ENCODE measurements at regions not wholly inside any gene's neighbourhood (a gene's known extent, or its start where the extent isn't known, plus 50 kb on each side); places are given as distances from the start of the nearest gene placed in this dataset.

DNA sequence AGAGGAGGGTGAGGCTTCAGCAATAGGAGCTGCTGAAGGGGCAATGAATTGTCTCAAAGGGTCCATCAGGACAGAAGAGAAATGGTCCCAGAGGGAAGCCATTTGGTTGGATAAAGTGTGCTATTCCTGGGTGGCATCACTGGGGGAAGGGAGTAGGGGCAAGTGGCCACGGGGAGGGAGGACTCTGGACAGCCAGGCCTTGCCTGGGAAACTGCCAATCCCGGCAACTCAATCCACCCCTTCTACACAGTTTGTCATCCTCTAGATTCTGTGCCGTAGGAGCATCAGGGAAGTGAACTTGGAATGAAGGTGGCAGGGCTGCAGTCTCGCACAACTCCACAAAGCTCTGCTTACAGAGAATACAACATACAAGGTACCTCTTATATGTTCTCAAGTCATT, 59.5 kb upstream of the RIPOR2 start (continued):
- no peak for TF ChIP-seq HNF4A (conservative IDR thresholded peaks at IDR 0.05)
- TF ChIP-seq SP1 (IDR thresholded peaks at IDR 0.05), result no peak
- TF ChIP-seq, protein P1, sequence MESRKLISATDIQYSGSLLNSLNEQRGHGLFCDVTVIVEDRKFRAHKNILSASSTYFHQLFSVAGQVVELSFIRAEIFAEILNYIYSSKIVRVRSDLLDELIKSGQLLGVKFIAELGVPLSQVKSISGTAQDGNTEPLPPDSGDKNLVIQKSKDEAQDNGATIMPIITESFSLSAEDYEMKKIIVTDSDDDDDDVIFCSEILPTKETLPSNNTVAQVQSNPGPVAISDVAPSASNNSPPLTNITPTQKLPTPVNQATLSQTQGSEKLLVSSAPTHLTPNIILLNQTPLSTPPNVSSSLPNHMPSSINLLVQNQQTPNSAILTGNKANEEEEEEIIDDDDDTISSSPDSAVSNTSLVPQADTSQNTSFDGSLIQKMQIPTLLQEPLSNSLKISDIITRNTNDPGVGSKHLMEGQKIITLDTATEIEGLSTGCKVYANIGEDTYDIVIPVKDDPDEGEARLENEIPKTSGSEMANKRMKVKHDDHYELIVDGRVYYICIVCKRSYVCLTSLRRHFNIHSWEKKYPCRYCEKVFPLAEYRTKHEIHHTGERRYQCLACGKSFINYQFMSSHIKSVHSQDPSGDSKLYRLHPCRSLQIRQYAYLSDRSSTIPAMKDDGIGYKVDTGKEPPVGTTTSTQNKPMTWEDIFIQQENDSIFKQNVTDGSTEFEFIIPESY (IDR thresholded peaks at IDR 0.05), result no peak
- no peak for TF ChIP-seq RXRA (IDR thresholded peaks at IDR 0.05)
- no peak for TF ChIP-seq HNF4G (IDR thresholded peaks at IDR 0.05)
- TF ChIP-seq, protein P2, sequence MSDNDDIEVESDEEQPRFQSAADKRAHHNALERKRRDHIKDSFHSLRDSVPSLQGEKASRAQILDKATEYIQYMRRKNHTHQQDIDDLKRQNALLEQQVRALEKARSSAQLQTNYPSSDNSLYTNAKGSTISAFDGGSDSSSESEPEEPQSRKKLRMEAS (IDR thresholded peaks at IDR 0.05), result no peak

DNA sequence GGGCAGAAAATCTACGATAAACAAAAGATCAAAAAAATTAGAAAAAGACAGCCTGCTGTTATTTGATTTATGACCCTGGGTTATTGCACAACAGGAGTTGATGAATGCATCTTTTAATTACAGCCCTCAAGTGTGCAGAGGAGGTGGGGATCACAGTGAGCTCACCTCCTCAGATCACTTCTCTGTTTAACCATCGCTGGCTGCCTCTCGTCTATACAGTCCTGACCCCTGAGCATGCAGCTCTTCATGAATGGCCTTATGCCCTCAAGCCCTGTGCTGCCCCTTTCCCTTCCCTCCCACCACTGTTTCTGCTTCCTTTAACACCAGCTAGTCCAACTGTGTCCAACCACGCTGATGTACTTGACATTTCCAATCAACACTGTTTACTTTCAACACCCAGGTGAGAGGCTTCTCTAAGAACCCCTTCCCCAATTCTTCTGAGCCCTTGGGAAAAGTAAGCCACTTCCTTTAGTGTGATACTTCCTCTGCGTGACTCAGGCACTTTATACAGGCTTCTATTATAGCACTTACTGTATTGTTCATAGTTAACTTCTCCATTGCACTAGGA, 60.6 kb upstream of the RIPOR2 start:
- H3K36me3 ChIP-seq (ENCODE audit: control insufficient read depth in 4 of 4, insufficient read depth in 3 of 4, low read depth in 1 of 4, low read length in 3 of 4), result no peaks in the 10 kb centered on the region
- H3K27me3 ChIP-seq (ENCODE audit: control insufficient read depth in 4 of 4, insufficient read depth in 4 of 4, low read length in 3 of 4), result no peaks in the 10 kb centered on the region
- no peaks in the 10 kb centered on the region for H3K9me3 ChIP-seq (ENCODE audit: control insufficient read depth in 4 of 4, low read length in 3 of 4)
- no peaks in the 10 kb centered on the region for H3K4me1 ChIP-seq (ENCODE audit: control insufficient read depth in 4 of 4, insufficient read depth in 4 of 4, low read length in 3 of 4)
- TF ChIP-seq EGR1 (IDR thresholded peaks at IDR 0.05; ENCODE audit: low read depth in 2 of 2), result no peak
- no peak for TF ChIP-seq RXRA (IDR thresholded peaks at IDR 0.05)
- TF ChIP-seq, protein P3, sequence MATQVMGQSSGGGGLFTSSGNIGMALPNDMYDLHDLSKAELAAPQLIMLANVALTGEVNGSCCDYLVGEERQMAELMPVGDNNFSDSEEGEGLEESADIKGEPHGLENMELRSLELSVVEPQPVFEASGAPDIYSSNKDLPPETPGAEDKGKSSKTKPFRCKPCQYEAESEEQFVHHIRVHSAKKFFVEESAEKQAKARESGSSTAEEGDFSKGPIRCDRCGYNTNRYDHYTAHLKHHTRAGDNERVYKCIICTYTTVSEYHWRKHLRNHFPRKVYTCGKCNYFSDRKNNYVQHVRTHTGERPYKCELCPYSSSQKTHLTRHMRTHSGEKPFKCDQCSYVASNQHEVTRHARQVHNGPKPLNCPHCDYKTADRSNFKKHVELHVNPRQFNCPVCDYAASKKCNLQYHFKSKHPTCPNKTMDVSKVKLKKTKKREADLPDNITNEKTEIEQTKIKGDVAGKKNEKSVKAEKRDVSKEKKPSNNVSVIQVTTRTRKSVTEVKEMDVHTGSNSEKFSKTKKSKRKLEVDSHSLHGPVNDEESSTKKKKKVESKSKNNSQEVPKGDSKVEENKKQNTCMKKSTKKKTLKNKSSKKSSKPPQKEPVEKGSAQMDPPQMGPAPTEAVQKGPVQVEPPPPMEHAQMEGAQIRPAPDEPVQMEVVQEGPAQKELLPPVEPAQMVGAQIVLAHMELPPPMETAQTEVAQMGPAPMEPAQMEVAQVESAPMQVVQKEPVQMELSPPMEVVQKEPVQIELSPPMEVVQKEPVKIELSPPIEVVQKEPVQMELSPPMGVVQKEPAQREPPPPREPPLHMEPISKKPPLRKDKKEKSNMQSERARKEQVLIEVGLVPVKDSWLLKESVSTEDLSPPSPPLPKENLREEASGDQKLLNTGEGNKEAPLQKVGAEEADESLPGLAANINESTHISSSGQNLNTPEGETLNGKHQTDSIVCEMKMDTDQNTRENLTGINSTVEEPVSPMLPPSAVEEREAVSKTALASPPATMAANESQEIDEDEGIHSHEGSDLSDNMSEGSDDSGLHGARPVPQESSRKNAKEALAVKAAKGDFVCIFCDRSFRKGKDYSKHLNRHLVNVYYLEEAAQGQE (IDR thresholded peaks at IDR 0.05), result no peak
- no peak for TF ChIP-seq NR2F2 (IDR thresholded peaks at IDR 0.05)
- TF ChIP-seq, protein P2 (IDR thresholded peaks at IDR 0.05), result no peak
- TF ChIP-seq, protein P1 (IDR thresholded peaks at IDR 0.05), result no peak
- TF ChIP-seq, protein P4, sequence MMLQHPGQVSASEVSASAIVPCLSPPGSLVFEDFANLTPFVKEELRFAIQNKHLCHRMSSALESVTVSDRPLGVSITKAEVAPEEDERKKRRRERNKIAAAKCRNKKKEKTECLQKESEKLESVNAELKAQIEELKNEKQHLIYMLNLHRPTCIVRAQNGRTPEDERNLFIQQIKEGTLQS (IDR thresholded peaks at IDR 0.05), result no peak
- TF ChIP-seq YY1 (IDR thresholded peaks at IDR 0.05), result no peak
- no peak for DNase-seq (ENCODE audit: low spot score)
- WGBS, result 78% methylated on average over 5 of the region's 5 CpGs
- H3K27ac ChIP-seq (ENCODE audit: low read depth in 1 of 2, low read length in 2 of 2), result peak overlapping the region in 1 of 2 donors; percentile 46
- H3K4me3 ChIP-seq (ENCODE audit: low read depth in 1 of 3, low read length in 3 of 3), result no peak overlapping the region
- no peak overlapping the region for H3K9ac ChIP-seq (ENCODE audit: low read depth in 1 of 2, low read length in 2 of 2)

DNA sequence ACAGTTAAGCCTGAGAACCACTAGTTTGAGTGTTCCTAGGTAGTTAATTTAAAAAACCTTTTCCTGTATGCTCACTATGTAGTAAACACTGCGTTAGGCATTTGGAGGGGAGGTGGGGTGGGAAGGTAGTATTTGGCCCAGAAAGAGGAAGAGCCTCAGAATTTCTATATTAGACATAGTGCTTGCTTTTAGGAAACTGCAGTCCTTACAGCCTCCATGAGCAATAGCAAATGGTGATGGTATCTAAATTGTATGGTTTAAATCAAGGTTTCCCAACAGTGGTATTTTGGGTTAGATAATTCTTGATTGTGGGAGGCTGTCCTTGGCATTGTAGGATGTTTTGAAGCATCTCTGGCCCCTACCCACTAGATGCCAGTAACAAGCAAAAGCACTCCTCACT, 61.5 kb upstream of the RIPOR2 start:
- Histone ChIP-seq H3K9me3 (ENCODE audit: control insufficient read depth in 4 of 4, low read length in 3 of 4) (no peaks in the 10 kb centered on the region), H3K9ac (ENCODE audit: low read depth in 1 of 2, low read length in 2 of 2) (no peak overlapping the region), H3K27ac (ENCODE audit: low read depth in 1 of 2, low read length in 2 of 2) (no peak overlapping the region), H3K36me3 (ENCODE audit: control insufficient read depth in 4 of 4, insufficient read depth in 3 of 4, low read depth in 1 of 4, low read length in 3 of 4) (no peaks in the 10 kb centered on the region), H3K27me3 (ENCODE audit: control insufficient read depth in 4 of 4, insufficient read depth in 4 of 4, low read length in 3 of 4) (no peaks in the 10 kb centered on the region), H3K4me3 (ENCODE audit: low read depth in 1 of 3, low read length in 3 of 3) (no peak overlapping the region), H3K4me1 (ENCODE audit: control insufficient read depth in 4 of 4, insufficient read depth in 4 of 4, low read length in 3 of 4) (no peaks in the 10 kb centered on the region)
- DNase-seq (ENCODE audit: low spot score), result no peak
- 87% methylated on average over 1 of the region's 1 CpG for WGBS
- TF ChIP-seq HNF4G (IDR thresholded peaks at IDR 0.05) (no peak), SP1 (IDR thresholded peaks at IDR 0.05) (no peak), NR2F2 (IDR thresholded peaks at IDR 0.05) (no peak), RAD21 (IDR thresholded peaks at IDR 0.05) (no peak)
- TF ChIP-seq, protein P1 (IDR thresholded peaks at IDR 0.05), result no peak
- TF ChIP-seq, protein P4 (IDR thresholded peaks at IDR 0.05), result no peak
- TF ChIP-seq, protein P2 (IDR thresholded peaks at IDR 0.05), result no peak
- TF ChIP-seq, protein P3 (IDR thresholded peaks at IDR 0.05), result no peak

Measured in liver (tissue), 7 donors.